SW480 (cell line): ENCODE measurements at regions not wholly inside any gene's neighbourhood (a gene's known extent, or its start where the extent isn't known, plus 50 kb on each side); places are given as distances from the start of the nearest gene placed in this dataset.

ENCODE experiments used
- DNase-seq: peaks from one replicate; pipeline ENCODE4 v3.0.0-alpha.2; 2016; ENCODE audit warnings: low spot score

GRCh38 chr2:13015532-13016320 lies 299.0 kb downstream of the TRIB2 start:
- DNase-seq = no peak

- no peak for DNase-seq
Measured at GRCh38 chr2:13018490-13018889, 301.8 kb downstream of the TRIB2 start.

- no peak for DNase-seq
Measured at GRCh38 chr2:13019781-13020180, 303.0 kb downstream of the TRIB2 start.

GRCh38 chr2:13020469-13020868 lies 303.7 kb downstream of the TRIB2 start:
- no peak for DNase-seq

- no peak for DNase-seq
Measured at GRCh38 chr2:13021470-13021957, 304.8 kb downstream of the TRIB2 start.

- no peak for DNase-seq
Measured at GRCh38 chr2:13030606-13031005, 313.9 kb downstream of the TRIB2 start.

GRCh38 chr2:13034861-13035260 lies 318.1 kb downstream of the TRIB2 start:
- no peak for DNase-seq

GRCh38 chr2:13035866-13036265 lies 319.1 kb downstream of the TRIB2 start:
- DNase-seq = no peak

GRCh38 chr2:13040043-13040442 lies 323.3 kb downstream of the TRIB2 start:
- DNase-seq = no peak

- DNase-seq = peak; percentile 16
Measured at GRCh38 chr2:13046557-13047165, 329.9 kb downstream of the TRIB2 start.

GRCh38 chr2:13050764-13051163 lies 334.0 kb downstream of the TRIB2 start:
- DNase-seq = peak; percentile 80

GRCh38 chr2:13052547-13052946 lies 335.8 kb downstream of the TRIB2 start:
- DNase-seq = no peak

GRCh38 chr2:13056259-13056843 lies 339.6 kb downstream of the TRIB2 start:
- DNase-seq = peak; percentile 26

- DNase-seq = no peak
Measured at GRCh38 chr2:13057671-13058070, 340.9 kb downstream of the TRIB2 start.

- DNase-seq = no peak
Measured at GRCh38 chr2:13066676-13067075, 349.9 kb downstream of the TRIB2 start.

GRCh38 chr2:13067508-13067907 lies 350.8 kb downstream of the TRIB2 start:
- no peak for DNase-seq

- no peak for DNase-seq
Measured at GRCh38 chr2:13089971-13090370, 373.2 kb downstream of the TRIB2 start.

- no peak for DNase-seq
Measured at GRCh38 chr2:13091455-13091854, 374.7 kb downstream of the TRIB2 start.

- no peak for DNase-seq
Measured at GRCh38 chr2:13091861-13092378, 375.2 kb downstream of the TRIB2 start.

GRCh38 chr2:13093416-13093991 lies 376.8 kb downstream of the TRIB2 start:
- no peak for DNase-seq

GRCh38 chr2:13102397-13103063 lies 385.8 kb downstream of the TRIB2 start:
- DNase-seq = no peak

GRCh38 chr2:13103151-13103550 lies 386.4 kb downstream of the TRIB2 start:
- DNase-seq = no peak
